Fibroblast of skin of right biceps (primary cell): ENCODE measurements at regions not wholly inside any gene's neighbourhood (a gene's known extent, or its start where the extent isn't known, plus 50 kb on each side); places are given as distances from the start of the nearest gene placed in this dataset.

Experiments
- DNase-seq: peaks from one replicate; pipeline ENCODE4 v3.0.0-alpha.2; 2013

GRCh38 chr1:57696043-57696442, 272.2 kb upstream of the DAB1 start:
- no peak for DNase-seq

DNA sequence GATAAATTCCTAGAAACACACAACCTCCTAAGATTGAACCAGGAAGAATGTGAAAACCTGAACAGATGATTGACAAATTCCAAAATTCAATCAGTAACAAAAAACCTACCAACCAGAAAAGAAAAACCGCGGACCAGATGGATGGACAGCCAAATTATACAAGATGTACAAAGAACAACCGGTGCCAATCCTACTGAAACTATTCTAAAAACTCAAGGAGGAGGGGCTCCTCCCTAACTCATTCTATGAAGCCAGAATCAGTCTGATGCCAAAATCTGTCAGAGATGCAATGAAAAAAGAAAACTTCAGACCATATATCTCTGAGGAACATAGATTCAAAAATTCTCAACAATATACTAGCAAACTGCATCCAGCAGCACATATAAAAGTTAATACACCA, 262.4 kb upstream of the DAB1 start:
- DNase-seq = no peak

DNA sequence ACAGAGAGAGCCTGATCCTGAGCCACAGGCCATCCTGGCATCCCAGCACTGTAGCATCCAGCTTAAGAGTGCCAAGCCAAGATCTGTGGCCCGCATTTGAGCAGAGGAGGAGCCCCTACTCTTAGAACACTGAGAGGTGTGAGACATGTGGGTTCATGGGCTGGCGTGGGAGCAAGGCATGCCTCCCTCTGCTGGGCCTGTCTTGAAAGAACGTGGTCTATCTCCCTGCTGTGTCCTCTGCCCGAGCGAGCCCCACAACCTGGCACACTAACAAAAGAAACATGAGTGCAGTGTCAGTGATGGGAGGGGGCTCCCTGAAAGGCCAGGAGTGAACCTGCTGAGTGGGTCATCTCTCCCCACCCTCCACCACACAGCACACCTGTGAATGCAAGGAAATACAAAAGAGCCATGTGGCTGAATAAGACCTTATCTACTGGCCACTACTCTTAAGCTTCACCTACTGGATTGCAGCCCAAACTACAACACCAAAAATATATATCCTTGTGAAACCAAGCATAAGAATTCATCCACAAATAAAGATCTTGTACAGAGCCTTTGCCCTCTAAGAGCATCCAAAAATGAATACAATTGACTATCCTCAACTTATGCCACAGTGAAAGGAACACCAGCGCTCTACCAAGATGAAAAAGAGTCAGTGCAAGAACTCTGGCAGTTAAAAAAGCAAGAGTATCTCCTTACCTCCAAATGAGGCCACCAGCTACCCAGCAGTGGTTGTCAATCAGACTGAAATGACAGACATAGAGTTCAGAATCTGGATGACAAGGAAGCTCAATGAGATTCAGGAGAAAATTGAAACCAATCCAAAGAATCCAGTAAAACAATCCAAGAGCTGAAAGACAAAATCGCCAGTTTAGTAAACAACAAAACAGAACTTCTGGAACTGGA, 259.4 kb upstream of the DAB1 start:
- no peak for DNase-seq

- DNase-seq = no peak
Observed at GRCh38 chr1:57678138-57678537, 254.3 kb upstream of the DAB1 start.

DNA sequence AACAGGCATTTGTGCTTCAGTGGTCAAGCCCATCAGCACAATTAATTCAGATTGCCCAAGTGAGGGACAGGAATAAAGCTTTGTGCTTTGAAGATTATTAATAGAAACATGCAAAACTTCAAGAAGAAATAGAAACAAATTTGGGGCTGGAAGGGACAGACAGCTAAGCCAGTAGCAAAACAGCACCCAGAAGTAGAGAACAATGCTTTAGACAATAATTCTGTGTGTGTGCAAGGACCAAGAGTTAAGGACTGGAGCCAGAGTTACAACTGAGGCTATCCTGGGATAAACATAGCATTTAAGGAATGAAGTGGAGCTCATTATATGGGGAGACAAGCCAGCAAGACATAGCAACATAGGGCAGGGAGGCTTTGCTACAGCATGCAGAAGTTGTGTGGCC, 251.9 kb upstream of the DAB1 start:
- no peak for DNase-seq

DNA sequence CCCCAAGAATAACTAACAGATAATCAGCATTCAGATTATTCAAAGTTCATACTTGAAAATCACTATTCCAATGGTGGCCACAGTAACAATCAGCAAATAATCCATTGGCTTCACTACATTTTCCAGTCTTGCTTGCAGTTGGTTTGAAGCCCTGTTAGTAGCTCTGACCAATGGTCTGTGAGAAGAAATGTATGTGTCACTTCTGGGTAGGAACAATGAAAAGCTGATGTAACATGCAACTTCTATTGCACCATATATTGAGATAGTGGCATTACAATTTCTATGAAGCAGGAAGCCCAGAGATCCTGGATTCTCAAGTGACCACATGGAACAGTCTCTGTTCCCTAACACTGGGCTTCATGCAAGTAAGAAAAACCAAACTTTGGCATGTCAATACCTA, 250.9 kb upstream of the DAB1 start:
- DNase-seq = peak; percentile 45

- peak; percentile 10 for DNase-seq
Observed at GRCh38 chr1:57672346-57673140, 248.7 kb upstream of the DAB1 start.

DNA sequence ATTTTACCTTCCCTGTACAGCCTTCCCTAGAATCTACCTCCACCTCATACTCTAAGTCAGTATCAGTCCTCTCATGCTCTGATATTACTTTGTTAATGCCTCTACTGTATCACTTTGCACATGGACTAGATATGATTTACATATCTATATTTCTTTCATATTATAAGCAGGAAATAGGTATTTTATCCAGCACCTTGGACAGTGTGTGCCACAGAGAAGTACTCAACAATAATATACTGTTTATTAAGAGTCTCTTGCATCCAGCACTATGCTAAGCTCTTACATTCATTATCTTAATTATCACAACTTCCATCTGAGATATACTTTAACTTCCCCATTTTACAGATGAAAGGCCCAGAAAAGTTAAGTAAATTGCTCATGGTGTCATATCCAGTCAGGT, 247.9 kb upstream of the DAB1 start:
- DNase-seq = no peak

GRCh38 chr1:57659804-57660203, 235.9 kb upstream of the DAB1 start:
- no peak for DNase-seq

- DNase-seq = no peak
Observed at GRCh38 chr1:57655161-57655560, 231.3 kb upstream of the DAB1 start.

GRCh38 chr1:57644667-57645066, 220.8 kb upstream of the DAB1 start:
- no peak for DNase-seq

- DNase-seq = no peak
Observed at GRCh38 chr1:57638239-57638638, 214.4 kb upstream of the DAB1 start.

DNA sequence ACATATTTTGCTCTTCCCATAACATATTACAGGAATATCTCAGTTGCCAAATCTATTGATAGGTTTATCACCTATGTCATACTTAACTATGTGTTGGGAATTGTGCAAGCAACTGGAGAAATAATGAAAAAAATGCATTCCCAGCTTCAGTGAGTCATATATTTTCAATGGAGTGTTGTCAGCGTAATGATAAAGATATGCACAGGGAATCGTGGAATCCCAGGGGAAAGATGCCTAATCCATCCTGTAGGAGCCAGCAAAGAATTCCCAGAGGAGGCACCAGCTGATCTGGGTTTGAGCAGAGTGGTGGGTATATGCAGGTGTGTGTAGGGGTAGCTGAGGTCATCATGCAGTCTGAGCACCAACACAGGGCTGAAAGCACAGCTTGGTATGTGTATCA, 213.3 kb upstream of the DAB1 start:
- DNase-seq = peak; percentile 95

- DNase-seq = no peak
Observed at GRCh38 chr1:57633881-57634280, 210.0 kb upstream of the DAB1 start.

DNA sequence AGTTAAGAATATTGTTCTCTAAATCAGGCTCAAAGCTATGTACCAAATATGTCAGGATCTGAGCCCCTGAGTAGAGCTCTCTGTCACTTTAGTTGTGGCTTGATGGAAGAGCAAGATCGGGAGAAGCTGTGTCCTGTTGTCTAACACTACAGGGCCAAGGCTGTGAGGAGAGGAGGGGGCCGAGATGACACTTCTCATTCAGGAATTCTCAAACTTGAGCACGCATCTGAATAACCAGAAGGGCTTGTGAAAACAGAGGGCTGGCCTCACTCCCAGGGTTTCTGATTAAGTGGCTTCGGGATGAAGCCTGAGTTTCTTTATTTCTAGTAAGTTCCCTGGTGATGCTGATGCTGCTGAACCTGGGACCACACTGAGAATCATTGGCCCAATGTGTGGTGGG, 209.2 kb upstream of the DAB1 start:
- peak; percentile 38 for DNase-seq

GRCh38 chr1:57632401-57632800, 208.5 kb upstream of the DAB1 start:
- peak; percentile 63 for DNase-seq

DNA sequence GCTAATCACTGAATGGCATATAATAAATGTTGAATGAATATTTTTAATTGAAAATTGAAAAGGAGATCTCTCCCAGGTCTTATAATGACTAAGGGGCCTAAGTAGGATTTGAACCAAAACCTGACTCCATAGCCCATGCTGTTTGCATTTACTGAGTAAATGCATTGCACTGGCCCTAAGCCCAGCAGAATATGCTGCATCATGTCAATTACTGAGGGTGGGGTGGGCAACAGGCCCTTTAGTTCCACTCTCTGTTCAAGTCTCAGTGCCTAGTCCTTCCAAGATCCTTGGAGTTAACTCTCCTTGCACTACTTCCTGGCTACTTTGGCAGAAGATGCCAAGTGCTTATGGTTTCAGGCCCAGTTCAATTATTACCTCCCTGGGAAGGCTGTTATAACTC, 203.8 kb upstream of the DAB1 start:
- no peak for DNase-seq

DNA sequence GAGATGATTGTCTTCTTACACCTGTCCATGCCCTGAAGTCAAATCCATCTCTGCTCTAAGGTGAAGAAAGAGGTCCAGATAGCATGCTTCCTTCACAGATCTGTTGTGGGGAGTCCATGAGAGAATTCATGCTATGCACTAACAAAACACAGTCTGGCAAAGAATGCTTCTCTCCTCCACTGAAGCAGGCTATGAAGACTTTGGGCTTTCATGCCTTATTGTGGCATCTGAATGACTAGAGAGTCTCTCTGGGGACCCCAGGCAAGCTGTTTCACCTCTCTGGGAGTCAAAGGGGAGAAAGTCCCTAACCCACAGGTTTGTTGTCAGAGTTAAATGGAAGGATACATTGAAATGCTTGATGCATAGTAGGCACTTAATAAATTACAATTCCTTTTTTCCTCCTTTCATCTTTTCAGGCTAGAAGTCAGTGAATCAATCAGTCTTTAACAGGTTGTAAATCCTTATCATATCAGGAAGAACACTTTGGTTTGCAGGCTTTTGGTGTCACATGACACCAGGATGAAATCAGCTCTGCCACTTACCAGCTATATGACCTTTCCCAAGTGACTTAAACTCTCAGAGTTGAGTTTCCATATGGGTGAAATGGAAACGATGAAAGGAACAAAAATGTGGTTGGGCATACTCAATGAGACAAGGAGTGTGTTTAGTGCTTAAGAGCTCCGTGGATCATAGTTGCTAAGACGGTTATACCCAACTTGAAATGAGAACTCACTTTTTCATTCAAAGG, 200.1 kb upstream of the DAB1 start:
- DNase-seq = no peak

GRCh38 chr1:57623039-57623790, 199.4 kb upstream of the DAB1 start:
- DNase-seq = peak; percentile 65

DNA sequence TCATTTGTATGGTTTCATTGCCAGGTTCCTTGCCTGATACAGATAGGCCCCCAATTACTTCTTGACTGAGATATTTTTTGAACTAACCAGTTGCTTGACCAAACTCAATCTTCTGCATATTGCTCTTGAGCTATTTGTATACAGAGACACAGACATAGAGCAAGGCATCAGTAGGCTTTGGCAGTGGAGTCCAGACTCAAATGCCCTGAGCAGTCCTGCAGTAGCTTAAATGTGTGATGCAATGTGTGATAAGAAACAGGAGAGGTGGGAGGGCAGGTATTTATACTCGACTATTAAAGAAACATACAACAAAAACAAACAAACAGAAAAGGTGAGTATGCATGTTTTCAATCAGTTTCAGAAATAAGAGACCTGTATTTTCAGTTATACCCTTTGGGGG, 197.9 kb upstream of the DAB1 start:
- no peak for DNase-seq

- no peak for DNase-seq
Observed at GRCh38 chr1:57620605-57621004, 196.7 kb upstream of the DAB1 start.

GRCh38 chr1:57616921-57617320, 193.1 kb upstream of the DAB1 start:
- no peak for DNase-seq

- no peak for DNase-seq
Observed at GRCh38 chr1:57615956-57616355, 192.1 kb upstream of the DAB1 start.
